ENCODE measurements at regions not wholly inside any gene's neighbourhood (a gene's known extent, or its start where the extent isn't known, plus 50 kb on each side); places are given as distances from the start of the nearest gene placed in this dataset.

DNA sequence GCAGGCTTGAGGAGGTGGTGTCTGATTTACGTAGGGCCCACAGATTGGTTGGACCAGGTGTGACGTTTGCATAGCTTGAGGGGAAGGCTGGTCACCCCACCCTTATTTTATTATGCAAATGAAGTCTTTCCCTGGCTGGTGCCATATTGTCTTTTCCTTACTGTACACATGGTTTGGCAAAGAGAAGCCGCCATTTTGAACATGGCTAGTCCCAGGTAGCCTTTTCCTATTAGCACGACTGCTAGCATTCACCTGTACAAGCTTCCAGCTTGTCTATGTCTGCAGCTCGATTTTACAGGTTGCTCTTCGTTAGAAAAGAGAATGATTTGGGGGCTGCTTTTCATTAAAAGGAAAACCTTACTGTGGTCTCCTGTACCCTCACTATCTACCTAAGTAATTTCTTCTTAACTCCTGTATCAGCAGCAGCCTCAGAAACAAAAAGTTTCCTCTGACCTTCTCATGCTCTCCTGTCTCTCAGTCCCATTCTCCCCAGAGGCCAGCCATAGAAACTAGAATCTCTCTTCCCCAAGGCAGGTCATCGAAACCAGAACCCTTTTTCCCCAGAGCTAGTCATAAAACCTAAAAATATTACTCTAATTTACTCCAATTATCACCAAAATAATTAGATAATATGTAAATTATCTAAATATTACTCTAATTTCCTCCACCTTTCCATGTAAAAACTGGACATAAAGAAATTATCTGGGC, 151.8 kb downstream of the B3GNT2 start:
- Histone ChIP-seq H2AFZ (ENCODE audit: insufficient read depth, low read depth, low read length, poor library complexity, severe bottlenecking) (no peak overlapping the region), H3K9ac (ENCODE audit: low read length) (no peak overlapping the region), H3K27ac (ENCODE audit: low read length in 2 of 2) (no peak overlapping the region), H3K4me3 (ENCODE audit: control extremely low read depth in 1 of 5, extremely low read depth in 1 of 5, insufficient read depth in 1 of 5, low read depth in 2 of 5, low read length in 4 of 5) (no peak overlapping the region), H3K27me3 (replicated peaks in 1 of 4; ENCODE audit: control extremely low read depth in 1 of 4, control insufficient read depth in 3 of 4, insufficient read depth in 4 of 4, low read length in 3 of 4) (no peaks in the 10 kb centered on the region), H3K9me3 (ENCODE audit: control extremely low read depth in 1 of 3, control insufficient read depth in 2 of 3, insufficient read depth in 1 of 3, low read length in 2 of 3) (peaks cover 0 to 14% (median 6%) of the 10 kb centered on the region in 3 donors), H4K20me1 (ENCODE audit: control insufficient read depth, insufficient read depth, low read length, poor library complexity, severe bottlenecking) (no peaks in the 10 kb centered on the region), H3K4me1 (ENCODE audit: control insufficient read depth in 2 of 2, insufficient read depth in 2 of 2, low read length in 2 of 2) (peaks cover 4% of the 10 kb centered on the region in 2 donors), H3K4me2 (replicated peaks; ENCODE audit: low read depth, low read length, poor library complexity, severe bottlenecking) (no peak overlapping the region), H3K36me3 (replicated peaks in 1 of 2; ENCODE audit: control extremely low read depth in 1 of 2, control insufficient read depth in 1 of 2, extremely low read depth in 1 of 2, insufficient read depth in 2 of 2, low read length in 1 of 2) (no peaks in the 10 kb centered on the region), H3K79me2 (ENCODE audit: control insufficient read depth, insufficient read depth, low read length) (no peaks in the 10 kb centered on the region)
- no peak for DNase-seq
- intact Hi-C loops (cut with micrococcal nuclease): no loop called here
- peaks cover 13% of the 10 kb centered on the region for H3K4me1 Mint-ChIP-seq
- no peak for ATAC-seq (ENCODE audit: low read depth)
- no peak for TF ChIP-seq CTCF (IDR thresholded peaks at IDR 0.05)
- TF ChIP-seq EZH2 (IDR thresholded peaks at IDR 0.05; ENCODE audit: borderline replicate concordance, insufficient read depth, low read depth, low read length, poor library complexity, severe bottlenecking): no peak
- POLR2A ChIA-PET: no interaction called here
- WGBS (ENCODE audit: insufficient coverage): no CpG with 5 or more reads among the region's 7 CpGs
- peaks cover 4% of the 10 kb centered on the region for H3K27me3 Mint-ChIP-seq
- no peaks in the 10 kb centered on the region for H3K9me3 Mint-ChIP-seq (ENCODE audit: insufficient read depth)
- no peak overlapping the region for H3K4me3 Mint-ChIP-seq
- no peak overlapping the region for H3K27ac Mint-ChIP-seq
- CTCF ChIA-PET: no interaction called here

DNA sequence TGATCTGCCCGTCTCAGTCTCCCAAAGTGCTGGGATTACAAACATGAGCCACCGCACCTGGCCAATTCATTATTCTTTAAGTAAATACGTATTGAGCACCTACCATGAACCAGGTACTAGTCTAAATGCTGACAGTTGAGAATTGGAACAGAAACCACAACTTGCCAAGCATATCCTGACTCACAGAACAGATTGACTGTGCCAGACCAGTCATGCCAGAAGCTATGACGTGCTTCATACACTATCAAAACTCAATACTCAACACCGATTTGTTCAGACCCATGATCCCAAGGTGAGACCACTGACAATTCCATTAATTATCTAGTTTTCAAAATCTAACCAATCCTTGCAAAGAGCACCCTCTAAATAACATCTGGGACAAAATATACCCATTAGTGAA, 148.6 kb downstream of the B3GNT2 start:
- no peak overlapping the region for H3K4me3 ChIP-seq (ENCODE audit: control extremely low read depth in 1 of 5, extremely low read depth in 1 of 5, insufficient read depth in 1 of 5, low read depth in 2 of 5, low read length in 4 of 5)
- H4K20me1 ChIP-seq (ENCODE audit: control insufficient read depth, insufficient read depth, low read length, poor library complexity, severe bottlenecking): no peaks in the 10 kb centered on the region
- Mint-ChIP-seq H3K9me3 (ENCODE audit: insufficient read depth) (no peaks in the 10 kb centered on the region), H3K27me3 (no peaks in the 10 kb centered on the region), H3K4me1 (peaks cover 13% of the 10 kb centered on the region), H3K4me3 (peak overlapping the region; percentile 47), H3K27ac (no peak overlapping the region)
- H3K4me1 ChIP-seq (ENCODE audit: control insufficient read depth in 2 of 2, insufficient read depth in 2 of 2, low read length in 2 of 2): peaks cover 4% of the 10 kb centered on the region in 2 donors
- peak; percentile 56 for DNase-seq
- H3K79me2 ChIP-seq (ENCODE audit: control insufficient read depth, insufficient read depth, low read length): no peaks in the 10 kb centered on the region
- no peak overlapping the region for H3K9ac ChIP-seq (ENCODE audit: low read length)
- 63% methylated on average over 5 of the region's 5 CpGs for WGBS (ENCODE audit: insufficient coverage)
- H3K9me3 ChIP-seq (ENCODE audit: control extremely low read depth in 1 of 3, control insufficient read depth in 2 of 3, insufficient read depth in 1 of 3, low read length in 2 of 3): no peaks in the 10 kb centered on the region
- no peak for TF ChIP-seq EZH2 (IDR thresholded peaks at IDR 0.05; ENCODE audit: borderline replicate concordance, insufficient read depth, low read depth, low read length, poor library complexity, severe bottlenecking)
- TF ChIP-seq CTCF (IDR thresholded peaks at IDR 0.05): no peak
- H3K4me2 ChIP-seq (replicated peaks; ENCODE audit: low read depth, low read length, poor library complexity, severe bottlenecking): no peak overlapping the region
- no peak overlapping the region for H3K27ac ChIP-seq (ENCODE audit: low read length in 2 of 2)
- CTCF ChIA-PET: no interaction called here
- ATAC-seq (ENCODE audit: low read depth): peak; percentile 85
- intact Hi-C loops (cut with micrococcal nuclease): no loop called here
- no peak overlapping the region for H2AFZ ChIP-seq (ENCODE audit: insufficient read depth, low read depth, low read length, poor library complexity, severe bottlenecking)
- POLR2A ChIA-PET: no interaction called here
- H3K27me3 ChIP-seq (replicated peaks in 1 of 4; ENCODE audit: control extremely low read depth in 1 of 4, control insufficient read depth in 3 of 4, insufficient read depth in 4 of 4, low read length in 3 of 4): no peaks in the 10 kb centered on the region
- H3K36me3 ChIP-seq (replicated peaks in 1 of 2; ENCODE audit: control extremely low read depth in 1 of 2, control insufficient read depth in 1 of 2, extremely low read depth in 1 of 2, insufficient read depth in 2 of 2, low read length in 1 of 2): no peaks in the 10 kb centered on the region

All from B cell (primary cell).